GM19395 (cell line): ENCODE measurements at regions not wholly inside any gene's neighbourhood (a gene's known extent, or its start where the extent isn't known, plus 50 kb on each side); places are given as distances from the start of the nearest gene placed in this dataset.
A peak's percentile ranks its signal among the peaks of the same experiment; 100 is the strongest.

Source experiments
- ATAC-seq: cut with Tn5 transposase; IDR thresholded peaks from one replicate; pipeline ENCODE4 v1.9.1; 2021; ENCODE audit warnings: mild to moderate bottlenecking, moderate library complexity; ENCODE audit not compliant: unreplicated experiment

DNA sequence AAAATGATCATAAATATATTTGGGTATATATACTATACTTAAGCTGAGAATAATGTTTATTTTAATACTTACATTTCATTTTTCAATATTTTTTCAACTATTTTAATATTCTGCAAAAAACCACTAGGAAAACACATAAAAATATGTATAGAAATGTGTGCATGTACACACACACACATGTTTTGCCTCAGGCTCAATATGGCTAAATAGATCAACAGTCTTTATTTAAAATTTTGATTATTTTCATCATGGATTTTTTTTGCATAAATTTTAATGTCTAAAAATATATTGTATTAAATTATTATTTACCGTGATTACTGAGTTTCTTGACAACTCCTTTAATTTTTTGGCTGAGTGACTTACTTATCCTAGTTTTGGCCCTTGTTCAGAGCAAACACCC, 846.5 kb downstream of the DHX35 start:
- ATAC-seq = no peak

DNA sequence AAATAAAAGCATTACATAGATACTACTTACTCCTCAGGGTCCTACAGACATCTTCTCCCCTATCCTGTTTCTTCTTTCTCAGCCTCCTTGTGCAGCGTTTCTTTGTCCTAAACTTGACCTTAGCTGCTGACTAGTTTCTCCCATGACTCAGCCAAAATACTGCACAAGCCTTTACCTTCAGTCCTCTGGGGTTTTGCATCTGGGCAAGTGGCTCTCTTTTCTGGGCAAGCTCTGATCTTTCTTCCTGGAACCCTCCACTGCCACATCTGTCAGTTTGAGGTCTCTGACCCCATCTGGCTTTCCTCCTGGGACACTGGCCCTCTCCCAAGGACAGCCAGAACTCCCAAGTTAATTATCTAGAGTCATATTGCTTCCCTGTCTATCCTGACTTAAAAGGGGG, 838.4 kb downstream of the DHX35 start:
- ATAC-seq = peak; percentile 75

DNA sequence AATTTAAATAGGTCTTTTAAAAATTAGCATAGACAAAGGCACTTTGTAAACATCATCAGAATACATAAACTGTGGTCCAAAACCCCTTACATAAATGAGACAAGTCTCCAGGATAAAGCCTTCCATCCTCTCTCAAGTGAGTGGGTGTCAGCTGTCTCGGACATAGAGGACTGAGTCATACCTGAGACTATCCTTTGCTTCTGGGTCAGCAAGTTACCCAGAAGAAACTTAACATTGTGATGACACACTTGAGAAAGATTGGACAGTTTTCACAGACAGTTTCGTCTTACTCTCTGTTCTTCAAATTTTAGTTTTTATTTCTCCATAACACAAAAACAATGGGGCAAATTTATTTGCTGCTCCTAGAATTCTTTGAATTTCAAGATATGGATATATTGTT, 838.0 kb downstream of the DHX35 start:
- ATAC-seq = peak; percentile 90

DNA sequence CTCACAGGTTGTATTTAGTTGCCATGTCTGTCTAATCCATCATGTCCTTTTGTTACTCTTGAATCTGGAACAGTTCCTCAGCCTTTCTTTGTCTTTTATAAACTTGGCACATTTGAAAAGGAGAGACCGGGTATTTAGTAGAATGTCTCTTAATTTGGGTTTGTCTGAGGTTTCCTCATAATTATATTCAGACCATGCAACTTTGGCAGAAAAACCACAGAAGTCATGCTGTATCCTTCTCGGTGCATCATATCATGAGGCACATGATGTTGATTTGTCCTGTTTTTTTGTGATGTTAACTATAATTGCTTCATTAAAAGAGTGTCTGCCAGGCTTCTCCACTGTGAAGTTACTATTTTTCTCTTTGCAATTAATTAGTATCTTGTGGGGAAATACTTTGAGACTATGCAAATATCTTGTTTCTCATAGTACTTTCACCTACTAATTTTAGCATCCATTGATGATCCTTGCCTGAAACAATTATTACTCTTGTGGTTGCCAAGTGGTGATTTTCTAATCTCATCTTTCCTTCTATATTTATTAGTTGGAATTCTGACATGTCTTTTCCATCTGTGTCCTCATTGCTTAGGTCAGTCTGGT, 837.3 kb downstream of the DHX35 start:
- no peak for ATAC-seq

DNA sequence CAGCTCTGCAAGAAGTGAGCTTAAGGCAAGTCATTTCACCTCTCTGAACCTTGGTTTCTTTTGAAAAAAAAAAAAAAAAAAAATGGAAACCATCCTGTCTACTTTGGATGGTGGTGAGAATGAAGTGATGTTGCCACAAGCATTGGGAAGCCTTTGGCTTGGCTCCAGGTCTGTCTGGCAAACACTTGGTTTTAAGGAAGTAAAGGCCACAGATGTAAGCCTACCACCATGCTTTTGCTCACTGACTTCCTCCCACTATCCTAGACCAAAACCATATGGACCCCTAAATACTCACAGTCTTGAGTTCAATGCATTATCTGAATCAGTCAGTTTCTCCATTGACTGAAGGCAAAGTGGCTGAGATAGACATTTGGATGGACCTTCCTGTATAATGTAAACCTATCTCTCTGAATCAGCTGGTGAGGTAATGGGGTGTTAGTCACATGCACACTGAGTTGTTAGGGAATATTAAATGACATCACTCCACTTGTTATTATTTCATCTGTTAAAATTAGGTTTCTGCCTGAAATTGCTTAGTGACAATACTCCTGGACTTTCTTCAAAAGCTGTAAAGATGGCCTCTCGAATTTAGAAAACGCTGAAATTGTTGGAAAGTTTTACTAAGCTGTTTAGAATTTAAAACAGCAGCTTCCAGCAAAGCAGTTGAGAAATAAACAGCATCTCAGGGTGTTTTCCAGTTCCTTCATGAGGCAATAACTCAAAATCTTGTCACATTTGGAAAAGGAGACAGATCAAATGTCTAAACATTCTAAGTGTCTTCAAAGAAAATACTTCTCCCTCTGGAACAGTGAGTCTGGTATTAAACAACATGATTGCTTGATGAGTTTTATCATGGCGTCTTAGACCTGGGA, 833.5 kb downstream of the DHX35 start:
- no peak for ATAC-seq

DNA sequence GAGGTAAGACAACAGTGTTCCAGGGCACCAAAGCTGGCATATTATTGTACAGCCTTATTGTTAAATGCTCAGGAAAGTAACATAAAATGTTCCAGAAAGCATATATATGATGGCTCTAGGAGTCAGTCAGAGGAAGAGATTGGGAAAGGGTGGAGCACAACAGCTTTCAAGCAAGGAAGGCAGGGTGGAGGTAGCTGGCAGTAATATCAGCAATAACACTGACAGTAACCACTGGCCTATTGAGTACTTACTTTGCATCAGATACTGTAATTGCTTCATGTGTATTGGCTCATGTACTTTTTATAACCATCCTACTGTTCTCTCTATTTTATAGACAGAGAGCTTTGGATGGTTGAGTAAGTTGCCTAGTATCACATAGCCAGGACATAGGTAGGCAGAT, 830.2 kb downstream of the DHX35 start:
- no peak for ATAC-seq

DNA sequence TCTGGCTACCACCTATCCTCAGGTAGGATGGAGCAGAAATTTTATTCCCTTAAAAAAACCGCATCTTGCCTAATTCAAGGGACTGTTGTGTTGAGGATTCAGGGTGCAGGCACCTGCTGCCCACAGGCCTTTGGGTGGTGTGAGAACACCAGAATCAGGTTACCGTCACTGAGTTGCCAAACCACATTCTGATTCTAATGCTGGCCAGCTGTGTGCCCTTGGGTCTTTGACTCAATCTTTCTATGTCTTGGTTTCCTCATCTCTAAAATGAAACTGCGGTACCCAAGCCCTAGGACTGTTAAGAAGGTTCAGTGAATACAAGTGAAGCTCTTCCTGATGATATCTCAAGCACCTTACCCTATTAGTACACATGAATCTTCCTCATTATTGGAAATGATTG, 827.3 kb downstream of the DHX35 start:
- no peak for ATAC-seq

DNA sequence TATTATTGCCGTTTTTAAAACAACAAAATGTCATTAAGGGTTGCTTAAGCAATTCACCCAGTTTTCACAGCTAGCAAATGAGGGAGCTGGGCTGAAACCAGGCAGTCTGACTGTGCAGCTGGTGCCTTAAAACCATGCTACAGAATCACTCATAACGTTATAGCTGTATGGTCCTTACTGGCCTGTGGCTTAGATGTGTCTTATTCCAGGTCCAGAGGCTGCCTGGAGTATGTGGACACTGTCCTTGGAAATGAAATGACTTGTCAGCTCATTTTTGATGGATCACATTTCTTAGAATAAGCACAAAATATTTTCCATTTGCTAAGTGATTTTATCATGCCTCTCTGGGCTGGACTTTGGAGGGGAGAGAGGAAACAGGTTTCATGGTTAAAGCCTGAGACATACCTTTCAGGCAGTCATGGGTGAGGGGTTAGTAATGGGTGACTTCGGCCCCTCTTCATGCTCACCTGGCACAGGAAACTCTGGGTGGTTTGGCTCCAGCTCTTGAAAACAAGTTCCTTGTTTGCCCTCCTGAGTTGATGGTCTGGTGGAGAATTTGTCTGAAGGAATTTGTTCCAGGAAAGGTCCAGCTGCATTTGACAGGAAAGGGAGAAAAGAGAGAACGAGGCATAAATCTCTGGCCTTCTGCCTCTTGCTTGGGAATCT, 823.2 kb downstream of the DHX35 start:
- ATAC-seq = no peak

DNA sequence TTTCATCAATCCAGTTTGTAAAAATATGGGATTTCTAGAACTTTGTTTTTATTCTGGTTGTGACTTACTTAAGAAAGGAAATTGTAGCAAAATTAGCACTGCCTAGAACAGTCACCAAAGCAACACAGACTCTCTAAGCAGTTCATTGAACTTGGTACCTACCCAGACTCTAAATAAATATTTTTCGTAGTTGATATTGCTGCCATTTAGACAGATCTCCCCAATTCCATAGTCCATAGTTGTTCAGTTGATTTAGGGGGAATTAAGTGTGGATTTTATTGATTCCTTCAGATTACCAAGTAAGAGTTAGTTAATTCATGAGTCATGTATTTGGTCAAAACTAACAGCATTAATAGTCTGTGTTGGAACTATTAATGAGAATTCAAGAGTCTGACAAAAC, 822.5 kb downstream of the DHX35 start:
- ATAC-seq = no peak

DNA sequence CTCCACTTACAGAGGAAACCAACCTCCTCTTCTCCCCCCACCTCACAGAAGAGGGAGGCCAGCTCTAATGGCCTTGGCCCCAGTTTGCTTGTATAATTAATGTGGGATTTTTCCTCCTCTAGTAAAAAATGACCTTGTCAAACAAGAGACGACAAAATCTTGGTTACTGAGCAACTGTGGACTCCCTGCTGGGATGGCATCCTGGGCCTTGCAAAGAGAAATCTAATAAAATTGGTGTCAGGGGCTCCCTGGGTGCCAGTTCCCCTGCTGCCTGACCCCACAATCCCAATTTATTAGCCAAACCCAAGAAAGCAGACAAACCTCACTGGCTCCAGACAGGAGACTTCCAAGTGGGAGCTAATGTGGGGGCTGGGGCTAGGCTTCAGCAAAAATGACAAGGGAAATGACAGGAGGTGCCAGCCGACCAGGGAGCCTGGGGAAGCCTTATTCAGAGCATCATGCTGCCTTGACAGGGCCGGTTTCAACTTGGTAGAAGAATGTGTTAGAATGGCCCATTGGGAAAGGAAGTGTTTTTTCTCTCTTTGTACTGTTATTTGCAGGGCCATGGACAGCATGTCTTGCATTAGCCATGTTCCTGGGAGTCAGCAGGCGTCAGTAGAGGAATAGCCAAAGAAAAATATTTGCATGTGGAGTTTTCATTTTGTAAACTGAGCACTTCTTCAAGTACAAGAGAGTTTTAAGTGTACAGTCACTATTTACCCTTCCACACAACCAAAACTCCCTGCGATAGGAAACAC, 816.9 kb downstream of the DHX35 start:
- peak; percentile 20 for ATAC-seq

DNA sequence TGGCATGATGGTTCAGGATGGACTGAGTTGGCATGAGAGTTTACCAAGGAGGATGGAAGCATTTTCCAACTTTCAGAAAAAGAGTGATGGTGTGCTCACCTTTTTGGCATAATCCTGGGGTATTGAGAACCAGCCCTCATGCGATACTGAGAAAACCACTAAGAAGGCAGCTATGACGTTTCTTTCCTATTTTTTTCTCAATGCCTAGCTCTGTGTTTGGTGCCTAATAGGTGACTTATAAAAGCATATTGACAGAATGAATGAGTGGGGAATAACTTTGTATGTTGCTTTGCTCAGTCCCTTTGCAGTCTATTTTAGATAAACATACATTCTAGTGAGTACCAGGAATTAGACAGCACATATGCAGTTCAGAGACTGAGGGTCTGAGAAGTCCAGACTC, 816.3 kb downstream of the DHX35 start:
- ATAC-seq = peak; percentile 58

DNA sequence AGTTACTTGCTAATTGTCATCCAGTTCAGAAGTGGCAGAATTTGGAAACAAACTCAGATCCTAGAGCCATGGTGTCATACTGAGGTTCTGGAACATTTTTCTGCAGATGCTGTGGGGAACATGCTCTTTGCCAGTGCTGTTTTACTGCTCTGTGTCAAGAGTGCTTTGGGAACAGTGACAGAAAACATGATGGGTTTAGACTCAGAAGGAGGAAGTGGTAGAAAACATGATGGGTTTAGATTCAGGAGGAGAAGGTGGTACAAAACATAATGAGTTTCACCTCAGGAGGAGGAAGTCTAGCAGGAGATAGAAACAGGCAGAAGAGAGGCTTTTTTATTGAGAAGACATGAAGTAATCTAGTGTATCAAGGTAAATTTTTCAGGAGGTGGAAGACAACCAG, 815.5 kb downstream of the DHX35 start:
- ATAC-seq = no peak

DNA sequence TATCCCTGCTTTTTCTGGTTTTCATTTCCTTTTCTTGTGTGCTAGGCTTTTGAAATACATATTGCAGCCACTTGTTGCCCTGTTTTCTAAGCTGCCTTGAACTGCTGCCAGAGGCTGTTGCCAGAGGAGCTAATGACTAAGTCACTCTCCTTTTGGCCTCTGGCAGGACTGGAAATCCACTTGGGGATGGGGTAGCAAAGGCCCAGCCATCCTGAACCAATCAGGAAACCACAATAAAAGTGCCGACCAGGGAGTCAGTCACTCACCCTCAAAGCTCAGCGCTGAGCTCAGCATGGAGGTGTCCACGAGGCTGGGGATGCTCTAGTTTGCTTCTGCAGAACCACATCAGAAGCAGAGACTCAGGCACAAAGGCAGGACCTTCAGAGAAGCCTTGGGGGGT, 813.0 kb downstream of the DHX35 start:
- ATAC-seq = no peak

DNA sequence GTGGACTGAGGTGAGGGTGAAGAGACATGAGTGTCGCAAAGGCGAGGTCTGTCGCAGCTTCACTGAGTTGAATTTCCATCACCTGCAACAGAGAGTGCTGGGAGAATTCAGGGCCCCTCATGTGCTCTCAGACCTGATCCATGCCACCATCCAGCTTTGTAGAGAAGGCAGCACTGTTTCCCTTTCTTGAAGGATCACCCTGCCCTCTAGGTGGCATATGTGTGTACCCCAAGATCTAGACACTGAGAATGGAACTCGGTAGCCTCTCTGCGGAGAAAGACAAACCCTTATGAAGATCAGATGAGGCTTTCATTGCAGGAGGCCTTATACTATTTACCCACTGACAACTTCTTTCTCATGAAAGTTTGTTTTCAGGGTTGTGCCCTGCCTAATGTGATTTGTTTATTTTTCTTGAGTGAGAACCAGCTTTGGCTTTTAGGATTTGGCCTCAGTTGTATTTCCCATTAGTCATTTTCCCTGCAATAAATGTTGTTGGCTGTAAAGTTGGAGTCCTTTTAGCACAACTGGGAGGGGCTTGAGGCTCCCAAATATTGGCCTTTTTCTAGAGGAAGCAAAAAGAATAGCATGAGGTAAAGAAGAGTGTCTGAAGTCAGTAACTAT, 811.3 kb downstream of the DHX35 start:
- no peak for ATAC-seq

DNA sequence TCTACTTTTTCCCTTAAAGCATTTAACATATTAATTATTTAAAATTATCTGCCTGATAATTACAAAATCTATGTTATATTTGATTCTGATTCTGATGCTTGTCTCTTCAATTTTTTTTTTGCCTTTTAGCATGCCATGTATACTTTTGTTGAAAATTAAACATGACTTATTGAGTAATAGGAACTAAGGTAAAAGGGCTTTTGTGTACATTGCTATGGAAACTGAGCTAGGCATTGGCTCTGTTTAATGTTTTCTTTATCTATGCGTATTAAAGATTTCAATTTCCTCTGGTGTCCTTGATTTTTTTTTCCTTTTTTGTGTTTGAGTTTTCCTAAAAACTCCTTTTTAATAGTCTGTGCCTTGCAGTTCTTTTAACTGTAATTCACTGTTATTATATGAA, 805.2 kb downstream of the DHX35 start:
- ATAC-seq = no peak

DNA sequence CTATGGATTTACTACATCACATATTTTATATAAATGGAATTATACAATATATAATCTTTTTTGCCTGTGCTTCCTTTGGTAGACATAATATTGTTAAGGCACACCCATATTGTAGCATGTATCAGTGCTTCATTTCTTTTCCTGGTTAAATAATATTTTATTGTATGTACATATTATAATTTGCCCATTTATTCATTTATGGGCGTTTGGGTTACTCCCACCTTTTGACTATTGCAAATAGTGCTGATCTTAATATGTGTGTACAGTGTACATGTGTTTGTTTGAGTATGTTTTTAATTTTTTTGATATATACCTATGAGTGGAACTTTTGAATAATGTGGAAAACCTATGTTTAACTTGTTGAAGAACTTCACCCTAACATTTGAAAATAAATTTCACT, 804.2 kb downstream of the DHX35 start:
- no peak for ATAC-seq

DNA sequence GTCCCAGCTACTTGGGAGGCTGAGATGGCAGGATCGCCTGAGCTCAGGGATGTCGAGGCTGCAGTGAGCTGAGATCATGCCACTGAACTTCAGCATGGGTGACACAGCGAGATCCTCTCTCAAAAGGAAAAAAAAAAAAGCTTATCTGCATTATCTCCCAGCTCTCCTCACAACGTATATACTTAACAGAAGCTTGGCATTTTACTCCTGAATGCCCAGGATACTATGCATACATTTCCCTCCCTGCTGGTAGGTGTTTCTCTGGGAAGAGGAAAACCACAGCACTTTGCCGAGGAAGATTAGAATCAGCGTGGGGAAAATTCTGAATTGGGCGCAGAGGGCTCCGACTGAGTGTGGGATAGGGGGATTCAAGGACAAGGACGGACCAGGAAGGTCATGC, 800.6 kb downstream of the DHX35 start:
- ATAC-seq = no peak

DNA sequence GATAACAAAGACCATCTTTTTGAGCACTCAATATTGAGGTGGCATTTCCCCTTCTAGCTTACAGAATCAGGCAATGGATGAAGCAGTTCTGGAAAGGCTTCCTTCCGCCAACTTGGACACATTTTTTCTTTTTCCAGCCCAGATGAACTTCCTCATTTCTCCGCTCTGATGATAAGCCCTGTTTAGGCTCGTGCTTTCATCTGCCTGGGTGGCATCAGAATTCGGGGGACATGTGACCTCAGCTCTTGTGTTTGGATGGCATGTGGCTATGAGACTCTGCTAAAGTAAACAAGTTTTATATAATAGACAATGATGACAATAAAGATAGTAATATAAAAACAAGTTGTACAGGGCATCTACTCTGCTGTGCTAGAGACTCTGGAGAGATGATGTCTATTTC, 796.7 kb downstream of the DHX35 start:
- no peak for ATAC-seq

DNA sequence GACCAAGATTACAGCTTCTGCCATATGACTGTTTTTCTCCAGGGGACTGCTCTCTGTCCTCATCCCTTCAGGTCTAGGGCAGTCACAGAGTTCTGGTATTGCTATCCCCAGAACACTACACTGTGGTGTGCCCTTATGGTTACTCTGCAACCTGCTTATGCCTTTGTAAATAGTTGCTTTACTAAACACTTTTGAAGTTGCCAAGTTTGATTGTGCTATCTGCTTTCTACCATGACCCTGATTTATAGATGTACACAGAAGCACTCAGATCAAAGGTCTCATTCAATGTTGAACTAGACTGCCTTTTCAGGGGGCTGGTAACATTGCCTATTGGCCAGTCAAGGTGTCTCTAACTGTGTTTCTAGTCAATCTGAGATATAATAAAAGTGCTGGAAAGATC, 794.7 kb downstream of the DHX35 start:
- ATAC-seq = no peak

DNA sequence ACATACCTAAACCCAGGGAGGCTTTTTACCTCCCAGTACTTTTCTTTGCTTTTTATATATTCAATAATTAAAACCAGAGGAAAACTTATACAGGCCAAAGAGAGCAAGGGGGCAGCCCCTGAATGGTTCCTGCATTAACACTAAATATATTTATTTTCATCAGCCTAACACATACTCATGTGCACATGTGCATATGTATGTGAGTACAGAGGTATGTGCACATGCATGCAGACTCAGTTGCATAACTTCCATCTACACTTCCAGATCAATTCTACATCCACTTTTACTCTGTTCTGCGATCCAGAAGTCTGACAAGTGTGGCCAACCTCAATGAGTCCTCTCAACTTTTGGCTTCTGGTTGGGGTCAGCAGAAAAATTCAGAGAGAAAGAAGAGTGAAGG, 794.2 kb downstream of the DHX35 start:
- ATAC-seq = no peak

DNA sequence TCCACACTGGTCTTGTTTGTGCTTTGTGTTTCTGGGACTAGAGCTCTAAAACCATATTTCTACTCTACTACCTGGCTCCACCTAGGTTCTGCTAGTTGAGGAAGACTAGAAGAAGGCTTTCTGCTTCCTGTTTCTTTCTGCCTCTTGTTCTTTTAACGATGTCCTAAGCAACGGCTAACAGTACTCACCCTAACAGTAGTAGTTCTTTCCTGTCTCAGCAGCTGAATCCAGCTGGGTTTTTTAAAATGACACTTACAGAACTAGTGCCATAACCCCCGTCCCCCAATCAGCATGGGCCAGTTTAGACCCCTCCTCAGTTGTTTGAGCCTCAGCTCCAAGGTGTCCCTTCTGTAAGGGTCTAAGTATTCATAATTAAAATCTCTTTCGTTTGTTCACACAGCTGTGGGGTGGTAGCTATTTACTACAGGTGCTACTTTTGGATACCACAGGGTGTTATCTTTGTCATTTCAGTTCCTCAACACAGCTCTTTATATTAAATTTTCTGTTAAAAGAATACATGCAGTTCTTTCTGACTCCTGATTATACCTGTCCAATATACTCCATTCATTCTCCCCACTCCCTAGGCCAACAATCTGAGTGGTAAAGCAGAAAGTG, 790.2 kb downstream of the DHX35 start:
- ATAC-seq = no peak
